Tibial nerve (tissue), 3 donors: ENCODE measurements at regions not wholly inside any gene's neighbourhood (a gene's known extent, or its start where the extent isn't known, plus 50 kb on each side); places are given as distances from the start of the nearest gene placed in this dataset.
"Not testable (repeated sequence)": the region's sequence is repeated elsewhere in the genome, so short reads cannot be mapped to it uniquely, and the experiment has no call there.

Experiments used
- CTCF ChIP-seq, 5 experiments: fragments of 200-600 bp in 3 of 5; fragments of 450-650 bp in 2 of 5; sonication (generic) in 3 of 5; IDR thresholded peaks; one replicate each; pipeline ENCODE4 v1.5.1; 2016 to 2019; ENCODE audit warnings: antibody characterized with exemption in 5 of 5, mild to moderate bottlenecking in 3 of 5, moderate library complexity in 2 of 5
- POLR2A ChIP-seq, 2 donors: fragments of 450-650 bp; IDR thresholded peaks; one replicate each; pipeline ENCODE4 v1.6.1; 2017; ENCODE audit warnings: antibody characterized with exemption in 2 of 2, mild to moderate bottlenecking in 2 of 2, moderate library complexity in 2 of 2

GRCh38 chr13:50256536-50257321 is 241.5 kb downstream of the KCNRG start:
- TF ChIP-seq CTCF, POLR2A (IDR thresholded peaks at IDR 0.05): not testable (repeated sequence)
